ENCODE measurements at regions not wholly inside any gene's neighbourhood (a gene's known extent, or its start where the extent isn't known, plus 50 kb on each side); places are given as distances from the start of the nearest gene placed in this dataset.

- peaks cover 18% of the 10 kb centered on the region; the same call in 1 of the 2 replicates for H3K9me3 ChIP-seq (ENCODE audit: control insufficient read depth, insufficient read depth, low read depth, low read length)
- no peak for DNase-seq (ENCODE audit: low read depth, low spot score)
- intact Hi-C loops (cut with micrococcal nuclease; ENCODE audit: unreplicated experiment) = no loop called here
- no peaks in the 10 kb centered on the region for H3K4me1 ChIP-seq (ENCODE audit: control insufficient read depth, insufficient read depth, low read length)
- ATAC-seq = no peak
- no peak overlapping the region for H3K27ac ChIP-seq (ENCODE audit: low read length)
- BruUV-seq (replicated peaks) = no TSS peak
- POLR2A ChIA-PET = no interaction called here
- TF ChIP-seq, protein P1, sequence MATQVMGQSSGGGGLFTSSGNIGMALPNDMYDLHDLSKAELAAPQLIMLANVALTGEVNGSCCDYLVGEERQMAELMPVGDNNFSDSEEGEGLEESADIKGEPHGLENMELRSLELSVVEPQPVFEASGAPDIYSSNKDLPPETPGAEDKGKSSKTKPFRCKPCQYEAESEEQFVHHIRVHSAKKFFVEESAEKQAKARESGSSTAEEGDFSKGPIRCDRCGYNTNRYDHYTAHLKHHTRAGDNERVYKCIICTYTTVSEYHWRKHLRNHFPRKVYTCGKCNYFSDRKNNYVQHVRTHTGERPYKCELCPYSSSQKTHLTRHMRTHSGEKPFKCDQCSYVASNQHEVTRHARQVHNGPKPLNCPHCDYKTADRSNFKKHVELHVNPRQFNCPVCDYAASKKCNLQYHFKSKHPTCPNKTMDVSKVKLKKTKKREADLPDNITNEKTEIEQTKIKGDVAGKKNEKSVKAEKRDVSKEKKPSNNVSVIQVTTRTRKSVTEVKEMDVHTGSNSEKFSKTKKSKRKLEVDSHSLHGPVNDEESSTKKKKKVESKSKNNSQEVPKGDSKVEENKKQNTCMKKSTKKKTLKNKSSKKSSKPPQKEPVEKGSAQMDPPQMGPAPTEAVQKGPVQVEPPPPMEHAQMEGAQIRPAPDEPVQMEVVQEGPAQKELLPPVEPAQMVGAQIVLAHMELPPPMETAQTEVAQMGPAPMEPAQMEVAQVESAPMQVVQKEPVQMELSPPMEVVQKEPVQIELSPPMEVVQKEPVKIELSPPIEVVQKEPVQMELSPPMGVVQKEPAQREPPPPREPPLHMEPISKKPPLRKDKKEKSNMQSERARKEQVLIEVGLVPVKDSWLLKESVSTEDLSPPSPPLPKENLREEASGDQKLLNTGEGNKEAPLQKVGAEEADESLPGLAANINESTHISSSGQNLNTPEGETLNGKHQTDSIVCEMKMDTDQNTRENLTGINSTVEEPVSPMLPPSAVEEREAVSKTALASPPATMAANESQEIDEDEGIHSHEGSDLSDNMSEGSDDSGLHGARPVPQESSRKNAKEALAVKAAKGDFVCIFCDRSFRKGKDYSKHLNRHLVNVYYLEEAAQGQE (IDR thresholded peaks at IDR 0.05; ENCODE audit: insufficient read depth in 1 of 2, low read depth in 2 of 2, low read length in 1 of 2) = no peak
- TF ChIP-seq TCF7L2 (IDR thresholded peaks at IDR 0.05; ENCODE audit: low read depth, low read length) (no peak), SIN3A (IDR thresholded peaks at IDR 0.05; ENCODE audit: borderline replicate concordance, insufficient read depth, low read depth, low read length) (no peak), POLR2AphosphoS5 (IDR thresholded peaks at IDR 0.05; ENCODE audit: low read depth, low read length) (no peak)
- TF ChIP-seq, protein P2, sequence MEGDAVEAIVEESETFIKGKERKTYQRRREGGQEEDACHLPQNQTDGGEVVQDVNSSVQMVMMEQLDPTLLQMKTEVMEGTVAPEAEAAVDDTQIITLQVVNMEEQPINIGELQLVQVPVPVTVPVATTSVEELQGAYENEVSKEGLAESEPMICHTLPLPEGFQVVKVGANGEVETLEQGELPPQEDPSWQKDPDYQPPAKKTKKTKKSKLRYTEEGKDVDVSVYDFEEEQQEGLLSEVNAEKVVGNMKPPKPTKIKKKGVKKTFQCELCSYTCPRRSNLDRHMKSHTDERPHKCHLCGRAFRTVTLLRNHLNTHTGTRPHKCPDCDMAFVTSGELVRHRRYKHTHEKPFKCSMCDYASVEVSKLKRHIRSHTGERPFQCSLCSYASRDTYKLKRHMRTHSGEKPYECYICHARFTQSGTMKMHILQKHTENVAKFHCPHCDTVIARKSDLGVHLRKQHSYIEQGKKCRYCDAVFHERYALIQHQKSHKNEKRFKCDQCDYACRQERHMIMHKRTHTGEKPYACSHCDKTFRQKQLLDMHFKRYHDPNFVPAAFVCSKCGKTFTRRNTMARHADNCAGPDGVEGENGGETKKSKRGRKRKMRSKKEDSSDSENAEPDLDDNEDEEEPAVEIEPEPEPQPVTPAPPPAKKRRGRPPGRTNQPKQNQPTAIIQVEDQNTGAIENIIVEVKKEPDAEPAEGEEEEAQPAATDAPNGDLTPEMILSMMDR (IDR thresholded peaks at IDR 0.05) = no peak
- in situ Hi-C loops (cut with HindIII; ENCODE audit: low pct_unique_long_range_greater_than_20kb, low sequenced_read_pairs) = no loop called here
- no peak overlapping the region for H3K4me3 ChIP-seq (ENCODE audit: low read depth in 2 of 2, low read length in 2 of 2)
- CTCF ChIA-PET = no interaction called here
- no peaks in the 10 kb centered on the region for H3K27me3 ChIP-seq (ENCODE audit: control insufficient read depth, insufficient read depth, low read length)
- no peaks in the 10 kb centered on the region for H3K36me3 ChIP-seq (ENCODE audit: control insufficient read depth, insufficient read depth, low read length)
These were observed 452.4 kb upstream of the AKR1E2 start for GRCh38 chr10:4373612-4374011.

GRCh38 chr10:4373098-4373497 is 452.9 kb upstream of the AKR1E2 start:
- Histone ChIP-seq H3K4me3 (ENCODE audit: low read depth in 2 of 2, low read length in 2 of 2) (no peak overlapping the region), H3K4me1 (ENCODE audit: control insufficient read depth, insufficient read depth, low read length) (no peaks in the 10 kb centered on the region), H3K36me3 (ENCODE audit: control insufficient read depth, insufficient read depth, low read length) (no peaks in the 10 kb centered on the region), H3K27ac (ENCODE audit: low read length) (no peak overlapping the region), H3K27me3 (ENCODE audit: control insufficient read depth, insufficient read depth, low read length) (no peaks in the 10 kb centered on the region), H3K9me3 (ENCODE audit: control insufficient read depth, insufficient read depth, low read depth, low read length) (peaks cover 20% of the 10 kb centered on the region; the same call in 1 of the 2 replicates)
- in situ Hi-C loops (cut with HindIII; ENCODE audit: low pct_unique_long_range_greater_than_20kb, low sequenced_read_pairs) = no loop called here
- ATAC-seq = no peak
- BruUV-seq (replicated peaks) = no TSS peak
- DNase-seq (ENCODE audit: low read depth, low spot score) = no peak
- TF ChIP-seq, protein P2 (IDR thresholded peaks at IDR 0.05) = no peak
- TF ChIP-seq, protein P1 (IDR thresholded peaks at IDR 0.05; ENCODE audit: insufficient read depth in 1 of 2, low read depth in 2 of 2, low read length in 1 of 2) = no peak
- TF ChIP-seq SIN3A (IDR thresholded peaks at IDR 0.05; ENCODE audit: borderline replicate concordance, insufficient read depth, low read depth, low read length) (no peak), TCF7L2 (IDR thresholded peaks at IDR 0.05; ENCODE audit: low read depth, low read length) (no peak), POLR2AphosphoS5 (IDR thresholded peaks at IDR 0.05; ENCODE audit: low read depth, low read length) (no peak)
- CTCF ChIA-PET = no interaction called here
- intact Hi-C loops (cut with micrococcal nuclease; ENCODE audit: unreplicated experiment) = no loop called here
- POLR2A ChIA-PET = no interaction called here

All from Panc1 (cell line).